ENCODE measurements at regions not wholly inside any gene's neighbourhood (a gene's known extent, or its start where the extent isn't known, plus 50 kb on each side); places are given as distances from the start of the nearest gene placed in this dataset.

- no peak overlapping the region for H4K8ac ChIP-seq (ENCODE audit: low read depth, low read length)
- H3K27me3 ChIP-seq (ENCODE audit: insufficient read depth, low read length, poor library complexity) = no peaks in the 10 kb centered on the region
- H3K18ac ChIP-seq (ENCODE audit: low read length) = no peak overlapping the region
- H4K5ac ChIP-seq (ENCODE audit: low read length) = no peak overlapping the region
- no peak overlapping the region for H3K56ac ChIP-seq (ENCODE audit: low read length)
- no peaks in the 10 kb centered on the region for H3K36me3 ChIP-seq (ENCODE audit: control insufficient read depth, insufficient read depth, low read length)
- H3K4me3 ChIP-seq (ENCODE audit: low read length) = no peak overlapping the region
- H2BK120ac ChIP-seq (ENCODE audit: low read depth, low read length) = no peak overlapping the region
- no peaks in the 10 kb centered on the region for H3K79me2 ChIP-seq (ENCODE audit: control insufficient read depth, insufficient read depth, low read length)
- H3K4ac ChIP-seq (ENCODE audit: low read depth, low read length) = no peak overlapping the region
- no peak overlapping the region for H3K27ac ChIP-seq (ENCODE audit: low read depth, low read length)
- H3K79me1 ChIP-seq (ENCODE audit: low read length) = no peaks in the 10 kb centered on the region
- H3K23ac ChIP-seq (ENCODE audit: low read length) = no peak overlapping the region
- H2BK5ac ChIP-seq (ENCODE audit: low read length) = no peak overlapping the region
- no peaks in the 10 kb centered on the region for H3K4me1 ChIP-seq (ENCODE audit: control insufficient read depth, low read depth, low read length)
- H2AK5ac ChIP-seq (ENCODE audit: low read length) = no peak overlapping the region
- no CpG with 5 or more reads among the region's 4 CpGs for WGBS (ENCODE audit: extremely low coverage, insufficient coverage, low lambda C conversion rate)
- H2BK15ac ChIP-seq (replicated peaks; ENCODE audit: low read depth) = no peak overlapping the region
- H3K9ac ChIP-seq (ENCODE audit: low read length) = no peak overlapping the region
- no peak for DNase-seq
- no peak overlapping the region for H3K4me2 ChIP-seq (ENCODE audit: low read length)
Measured at GRCh38 chr2:36147670-36148390, 207.7 kb upstream of the CRIM1 start.

- Histone ChIP-seq H4K5ac (ENCODE audit: low read length) (no peak overlapping the region), H2BK5ac (ENCODE audit: low read length) (no peak overlapping the region), H3K18ac (ENCODE audit: low read length) (no peak overlapping the region), H2AK5ac (ENCODE audit: low read length) (no peak overlapping the region), H4K8ac (ENCODE audit: low read depth, low read length) (no peak overlapping the region), H2BK15ac (replicated peaks; ENCODE audit: low read depth) (no peak overlapping the region), H3K36me3 (ENCODE audit: control insufficient read depth, insufficient read depth, low read length) (no peaks in the 10 kb centered on the region), H3K9ac (ENCODE audit: low read length) (no peak overlapping the region), H3K79me1 (ENCODE audit: low read length) (no peaks in the 10 kb centered on the region), H3K27me3 (ENCODE audit: insufficient read depth, low read length, poor library complexity) (no peaks in the 10 kb centered on the region), H3K4ac (ENCODE audit: low read depth, low read length) (no peak overlapping the region), H3K4me1 (ENCODE audit: control insufficient read depth, low read depth, low read length) (no peaks in the 10 kb centered on the region), H3K79me2 (ENCODE audit: control insufficient read depth, insufficient read depth, low read length) (no peaks in the 10 kb centered on the region), H2BK120ac (ENCODE audit: low read depth, low read length) (no peak overlapping the region), H3K23ac (ENCODE audit: low read length) (no peak overlapping the region), H3K56ac (ENCODE audit: low read length) (no peak overlapping the region), H3K27ac (ENCODE audit: low read depth, low read length) (no peak overlapping the region), H3K4me3 (ENCODE audit: low read length) (no peak overlapping the region), H3K4me2 (ENCODE audit: low read length) (no peak overlapping the region)
- DNase-seq = no peak
- no CpG with 5 or more reads among the region's 5 CpGs for WGBS (ENCODE audit: extremely low coverage, insufficient coverage, low lambda C conversion rate)
Measured at GRCh38 chr2:36146765-36147164, 208.8 kb upstream of the CRIM1 start.

- Histone ChIP-seq H4K8ac (ENCODE audit: low read depth, low read length) (no peak overlapping the region), H3K27ac (ENCODE audit: low read depth, low read length) (no peak overlapping the region), H3K27me3 (ENCODE audit: insufficient read depth, low read length, poor library complexity) (no peaks in the 10 kb centered on the region), H3K79me2 (ENCODE audit: control insufficient read depth, insufficient read depth, low read length) (no peaks in the 10 kb centered on the region), H2BK5ac (ENCODE audit: low read length) (no peak overlapping the region), H2BK15ac (replicated peaks; ENCODE audit: low read depth) (no peak overlapping the region), H2BK120ac (ENCODE audit: low read depth, low read length) (no peak overlapping the region), H3K9ac (ENCODE audit: low read length) (no peak overlapping the region), H3K56ac (ENCODE audit: low read length) (no peak overlapping the region), H3K18ac (ENCODE audit: low read length) (no peak overlapping the region), H4K5ac (ENCODE audit: low read length) (no peak overlapping the region), H3K36me3 (ENCODE audit: control insufficient read depth, insufficient read depth, low read length) (no peaks in the 10 kb centered on the region), H3K4me2 (ENCODE audit: low read length) (no peak overlapping the region), H3K79me1 (ENCODE audit: low read length) (no peaks in the 10 kb centered on the region), H3K4ac (ENCODE audit: low read depth, low read length) (no peak overlapping the region), H3K4me1 (ENCODE audit: control insufficient read depth, low read depth, low read length) (no peaks in the 10 kb centered on the region), H2AK5ac (ENCODE audit: low read length) (no peak overlapping the region), H3K4me3 (ENCODE audit: low read length) (no peak overlapping the region), H3K23ac (ENCODE audit: low read length) (no peak overlapping the region)
- no peak for DNase-seq
Measured at GRCh38 chr2:36140391-36140790, 215.2 kb upstream of the CRIM1 start.

GRCh38 chr2:36137612-36138011 is 218.0 kb upstream of the CRIM1 start:
- no peaks in the 10 kb centered on the region for H3K79me2 ChIP-seq (ENCODE audit: control insufficient read depth, insufficient read depth, low read length)
- no peak overlapping the region for H3K4ac ChIP-seq (ENCODE audit: low read depth, low read length)
- H3K4me3 ChIP-seq (ENCODE audit: low read length) = no peak overlapping the region
- H3K18ac ChIP-seq (ENCODE audit: low read length) = no peak overlapping the region
- no peak overlapping the region for H3K56ac ChIP-seq (ENCODE audit: low read length)
- H2BK15ac ChIP-seq (replicated peaks; ENCODE audit: low read depth) = no peak overlapping the region
- H3K27ac ChIP-seq (ENCODE audit: low read depth, low read length) = no peak overlapping the region
- no peak overlapping the region for H3K4me2 ChIP-seq (ENCODE audit: low read length)
- no peak overlapping the region for H2AK5ac ChIP-seq (ENCODE audit: low read length)
- H3K79me1 ChIP-seq (ENCODE audit: low read length) = no peaks in the 10 kb centered on the region
- no CpG with 5 or more reads among the region's 3 CpGs for WGBS (ENCODE audit: extremely low coverage, insufficient coverage, low lambda C conversion rate)
- no peak overlapping the region for H2BK120ac ChIP-seq (ENCODE audit: low read depth, low read length)
- H3K23ac ChIP-seq (ENCODE audit: low read length) = no peak overlapping the region
- H4K5ac ChIP-seq (ENCODE audit: low read length) = no peak overlapping the region
- no peaks in the 10 kb centered on the region for H3K36me3 ChIP-seq (ENCODE audit: control insufficient read depth, insufficient read depth, low read length)
- DNase-seq = no peak
- no peaks in the 10 kb centered on the region for H3K27me3 ChIP-seq (ENCODE audit: insufficient read depth, low read length, poor library complexity)
- no peak overlapping the region for H4K8ac ChIP-seq (ENCODE audit: low read depth, low read length)
- no peaks in the 10 kb centered on the region for H3K4me1 ChIP-seq (ENCODE audit: control insufficient read depth, low read depth, low read length)
- no peak overlapping the region for H3K9ac ChIP-seq (ENCODE audit: low read length)
- no peak overlapping the region for H2BK5ac ChIP-seq (ENCODE audit: low read length)

- Histone ChIP-seq H3K27ac (ENCODE audit: low read depth, low read length) (no peak overlapping the region), H3K4me1 (ENCODE audit: control insufficient read depth, low read depth, low read length) (no peaks in the 10 kb centered on the region), H3K27me3 (ENCODE audit: insufficient read depth, low read length, poor library complexity) (no peaks in the 10 kb centered on the region), H4K5ac (ENCODE audit: low read length) (no peak overlapping the region), H4K8ac (ENCODE audit: low read depth, low read length) (no peak overlapping the region), H3K23ac (ENCODE audit: low read length) (no peak overlapping the region), H3K18ac (ENCODE audit: low read length) (no peak overlapping the region), H3K4ac (ENCODE audit: low read depth, low read length) (no peak overlapping the region), H3K79me2 (ENCODE audit: control insufficient read depth, insufficient read depth, low read length) (no peaks in the 10 kb centered on the region), H3K79me1 (ENCODE audit: low read length) (no peaks in the 10 kb centered on the region), H3K9ac (ENCODE audit: low read length) (no peak overlapping the region), H3K56ac (ENCODE audit: low read length) (no peak overlapping the region), H2BK120ac (ENCODE audit: low read depth, low read length) (no peak overlapping the region), H2AK5ac (ENCODE audit: low read length) (no peak overlapping the region), H2BK5ac (ENCODE audit: low read length) (no peak overlapping the region), H2BK15ac (replicated peaks; ENCODE audit: low read depth) (no peak overlapping the region), H3K36me3 (ENCODE audit: control insufficient read depth, insufficient read depth, low read length) (no peaks in the 10 kb centered on the region), H3K4me2 (ENCODE audit: low read length) (no peak overlapping the region), H3K4me3 (ENCODE audit: low read length) (no peak overlapping the region)
- no peak for DNase-seq
Measured at GRCh38 chr2:36134281-36134680, 221.3 kb upstream of the CRIM1 start.

- H3K4me2 ChIP-seq (ENCODE audit: low read length) = no peak overlapping the region
- no peak overlapping the region for H3K4ac ChIP-seq (ENCODE audit: low read depth, low read length)
- no peaks in the 10 kb centered on the region for H3K79me2 ChIP-seq (ENCODE audit: control insufficient read depth, insufficient read depth, low read length)
- H2BK5ac ChIP-seq (ENCODE audit: low read length) = no peak overlapping the region
- DNase-seq = no peak
- H3K27ac ChIP-seq (ENCODE audit: low read depth, low read length) = no peak overlapping the region
- no peak overlapping the region for H2BK120ac ChIP-seq (ENCODE audit: low read depth, low read length)
- H2BK15ac ChIP-seq (replicated peaks; ENCODE audit: low read depth) = no peak overlapping the region
- no peak overlapping the region for H3K56ac ChIP-seq (ENCODE audit: low read length)
- no peaks in the 10 kb centered on the region for H3K79me1 ChIP-seq (ENCODE audit: low read length)
- H2AK5ac ChIP-seq (ENCODE audit: low read length) = no peak overlapping the region
- H3K18ac ChIP-seq (ENCODE audit: low read length) = no peak overlapping the region
- no peaks in the 10 kb centered on the region for H3K4me1 ChIP-seq (ENCODE audit: control insufficient read depth, low read depth, low read length)
- no peak overlapping the region for H3K9ac ChIP-seq (ENCODE audit: low read length)
- WGBS (ENCODE audit: extremely low coverage, insufficient coverage, low lambda C conversion rate) = no CpG with 5 or more reads among the region's 2 CpGs
- H3K23ac ChIP-seq (ENCODE audit: low read length) = no peak overlapping the region
- H4K8ac ChIP-seq (ENCODE audit: low read depth, low read length) = no peak overlapping the region
- H4K5ac ChIP-seq (ENCODE audit: low read length) = no peak overlapping the region
- H3K36me3 ChIP-seq (ENCODE audit: control insufficient read depth, insufficient read depth, low read length) = no peaks in the 10 kb centered on the region
- no peaks in the 10 kb centered on the region for H3K27me3 ChIP-seq (ENCODE audit: insufficient read depth, low read length, poor library complexity)
- no peak overlapping the region for H3K4me3 ChIP-seq (ENCODE audit: low read length)
Measured at GRCh38 chr2:36128359-36128758, 227.2 kb upstream of the CRIM1 start.
